LNCAP (cell line): ENCODE measurements at regions not wholly inside any gene's neighbourhood (a gene's known extent, or its start where the extent isn't known, plus 50 kb on each side); places are given as distances from the start of the nearest gene placed in this dataset.

Experiments
- TF ChIP-seq, protein P1 (sequence below): fragments of 450-650 bp; IDR thresholded peaks from 2 replicates; pipeline ENCODE4 v1.5.1; 2017; ENCODE audit warnings: mild to moderate bottlenecking

DNA sequence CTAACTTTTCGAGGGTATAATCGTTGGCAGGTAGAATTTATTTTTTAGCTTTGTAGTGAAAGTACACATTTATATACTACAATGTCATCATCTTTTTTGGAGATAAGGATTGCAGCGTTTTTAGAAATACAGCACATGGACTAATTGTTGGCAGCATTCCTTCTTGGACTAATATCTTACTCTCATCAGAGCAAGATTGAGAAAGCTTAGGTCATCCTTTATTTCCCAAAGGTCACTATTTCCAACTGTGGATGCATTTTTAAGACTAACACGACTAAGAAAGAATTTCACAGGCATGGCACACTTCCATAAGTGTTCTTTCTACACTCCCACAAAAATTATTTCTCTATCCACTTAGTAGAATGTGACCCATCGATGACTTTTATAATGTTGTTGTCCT is 732.3 kb downstream of the NCAM2 start:
- TF ChIP-seq, protein P1, sequence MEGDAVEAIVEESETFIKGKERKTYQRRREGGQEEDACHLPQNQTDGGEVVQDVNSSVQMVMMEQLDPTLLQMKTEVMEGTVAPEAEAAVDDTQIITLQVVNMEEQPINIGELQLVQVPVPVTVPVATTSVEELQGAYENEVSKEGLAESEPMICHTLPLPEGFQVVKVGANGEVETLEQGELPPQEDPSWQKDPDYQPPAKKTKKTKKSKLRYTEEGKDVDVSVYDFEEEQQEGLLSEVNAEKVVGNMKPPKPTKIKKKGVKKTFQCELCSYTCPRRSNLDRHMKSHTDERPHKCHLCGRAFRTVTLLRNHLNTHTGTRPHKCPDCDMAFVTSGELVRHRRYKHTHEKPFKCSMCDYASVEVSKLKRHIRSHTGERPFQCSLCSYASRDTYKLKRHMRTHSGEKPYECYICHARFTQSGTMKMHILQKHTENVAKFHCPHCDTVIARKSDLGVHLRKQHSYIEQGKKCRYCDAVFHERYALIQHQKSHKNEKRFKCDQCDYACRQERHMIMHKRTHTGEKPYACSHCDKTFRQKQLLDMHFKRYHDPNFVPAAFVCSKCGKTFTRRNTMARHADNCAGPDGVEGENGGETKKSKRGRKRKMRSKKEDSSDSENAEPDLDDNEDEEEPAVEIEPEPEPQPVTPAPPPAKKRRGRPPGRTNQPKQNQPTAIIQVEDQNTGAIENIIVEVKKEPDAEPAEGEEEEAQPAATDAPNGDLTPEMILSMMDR, result no peak

- TF ChIP-seq, protein P1, result no peak
Measured at GRCh38 chr21:21731626-21732025, 733.4 kb downstream of the NCAM2 start.

GRCh38 chr21:21734088-21734487 is 735.9 kb downstream of the NCAM2 start:
- TF ChIP-seq, protein P1, result no peak

GRCh38 chr21:21737186-21737585 is 739.0 kb downstream of the NCAM2 start:
- TF ChIP-seq, protein P1, result no peak

GRCh38 chr21:21740207-21740606 is 742.0 kb downstream of the NCAM2 start:
- TF ChIP-seq, protein P1, result no peak

DNA sequence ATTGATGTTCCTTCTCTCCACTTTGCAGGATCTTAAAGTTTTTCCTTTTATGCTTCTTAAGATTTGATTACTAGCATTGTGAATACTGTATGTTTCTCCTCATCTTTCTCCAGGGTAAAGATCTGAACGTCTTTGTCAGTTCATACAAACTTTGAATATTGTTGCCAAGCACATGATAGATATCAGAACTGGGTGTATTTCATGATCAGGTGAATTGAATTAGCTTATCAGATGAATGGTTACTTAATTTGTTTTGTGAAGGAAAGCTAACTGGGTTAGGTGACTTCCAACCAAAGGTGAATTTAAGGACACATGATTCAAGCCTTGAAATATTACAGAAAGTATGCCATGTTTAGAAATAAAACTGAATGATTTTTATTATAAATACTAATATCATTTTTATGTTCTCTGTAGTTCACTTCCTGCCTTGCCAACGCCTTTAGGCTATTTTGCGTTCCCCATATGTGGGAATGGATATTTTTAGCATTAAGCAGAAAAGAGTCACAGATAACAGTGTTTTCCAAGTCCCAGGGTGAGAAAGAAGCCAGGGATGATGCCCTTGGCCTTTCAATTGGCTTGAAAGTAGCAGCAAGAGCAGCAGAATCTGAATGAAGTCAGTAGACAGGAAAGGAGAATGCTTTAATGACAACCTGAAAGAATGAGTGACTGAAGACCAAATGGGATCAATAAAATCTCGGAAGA is 752.1 kb downstream of the NCAM2 start:
- TF ChIP-seq, protein P1, result no peak

GRCh38 chr21:21751286-21751685 is 753.1 kb downstream of the NCAM2 start:
- TF ChIP-seq, protein P1, result no peak

- TF ChIP-seq, protein P1, result no peak
Measured at GRCh38 chr21:21762855-21763254, 764.6 kb downstream of the NCAM2 start.
